ENCODE measurements at regions not wholly inside any gene's neighbourhood (a gene's known extent, or its start where the extent isn't known, plus 50 kb on each side); places are given as distances from the start of the nearest gene placed in this dataset.

DNA sequence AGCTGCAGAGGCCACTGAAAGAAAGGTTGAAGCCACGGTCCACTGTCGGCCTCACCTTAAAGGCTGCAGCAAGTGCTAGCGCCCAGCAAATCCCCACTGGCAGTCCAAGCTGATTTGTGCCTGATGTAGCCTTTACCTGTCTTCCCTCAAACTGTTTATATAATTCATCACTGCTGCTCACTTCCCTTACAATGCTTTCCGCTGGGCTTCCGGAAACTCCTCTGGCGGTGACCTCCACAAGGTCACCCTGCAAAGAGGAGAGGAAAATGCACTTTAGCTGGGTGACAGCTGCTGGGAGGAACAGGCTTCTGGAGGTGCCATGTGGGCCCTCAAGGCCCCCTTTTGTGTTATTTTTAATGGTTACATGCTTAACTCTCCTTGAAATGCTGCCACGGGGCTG lies 126.2 kb downstream of the CMPK2 start:
- TF ChIP-seq EZH2phosphoT487 (IDR thresholded peaks at IDR 0.05; ENCODE audit: low read depth, severe bottlenecking, unreplicated experiment) (no peak), CTCF (IDR thresholded peaks at IDR 0.05; ENCODE audit: poor library complexity) (no peak), EZH2 (IDR thresholded peaks at IDR 0.05; ENCODE audit: borderline replicate concordance) (no peak)

Data from hepatocyte (in vitro differentiated cells).